ENCODE measurements at regions not wholly inside any gene's neighbourhood (a gene's known extent, or its start where the extent isn't known, plus 50 kb on each side); places are given as distances from the start of the nearest gene placed in this dataset.
"Not testable (repeated sequence)": the region's sequence is repeated elsewhere in the genome, so short reads cannot be mapped to it uniquely, and the experiment has no call there.

DNA sequence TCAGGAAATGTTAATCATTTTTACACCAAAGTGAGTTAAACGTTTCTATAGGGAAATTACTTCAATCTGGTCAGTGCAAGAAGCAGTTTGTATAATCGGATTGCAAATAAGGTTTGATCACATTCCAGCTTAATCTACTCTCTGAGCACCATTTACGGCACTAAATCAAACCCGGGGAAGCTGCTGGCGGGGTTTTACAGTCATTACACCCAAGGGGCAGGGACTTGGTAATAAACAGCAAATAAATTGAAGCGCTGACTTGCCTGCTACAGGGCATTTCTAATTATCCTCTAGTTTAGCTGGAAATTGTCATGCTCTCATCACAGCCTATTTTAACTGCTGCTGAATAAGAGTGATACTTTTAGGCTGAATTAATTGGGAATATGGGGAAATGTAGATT, 152.1 kb upstream of the SOX21 start:
- peaks cover 0 to 6% (median 6%) of the 10 kb centered on the region in 3 donors for H3K4me1 Mint-ChIP-seq
- H3K4me3 Mint-ChIP-seq, result no peak overlapping the region
- peaks cover 8% of the 10 kb centered on the region for H3K27me3 Mint-ChIP-seq
- H3K9me3 Mint-ChIP-seq, result peaks cover 0 to 3% (median 1%) of the 10 kb centered on the region in 3 donors
- no peaks in the 10 kb centered on the region for H3K36me3 Mint-ChIP-seq
- no peak overlapping the region for H3K27ac Mint-ChIP-seq

DNA sequence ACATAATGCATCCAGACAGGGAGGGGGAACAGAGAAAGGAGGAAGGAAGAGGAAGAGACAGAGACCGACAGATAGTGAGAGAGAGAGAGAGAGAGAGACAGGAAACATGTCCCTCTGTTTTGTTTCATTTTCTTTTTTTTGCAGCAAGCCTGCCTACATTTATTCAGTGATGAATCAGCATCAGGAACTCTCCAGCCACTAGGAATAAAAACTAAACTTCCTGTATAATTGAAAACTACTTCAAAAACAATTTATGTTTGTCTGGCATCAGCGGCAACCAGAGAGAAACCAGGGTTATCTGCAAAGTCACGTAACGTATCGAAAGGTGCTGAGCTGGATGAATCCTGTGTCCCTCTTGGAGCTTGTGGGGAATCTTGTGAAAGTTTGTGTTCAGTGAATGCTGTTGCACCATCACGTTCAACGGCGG, 148.6 kb upstream of the SOX21 start:
- Mint-ChIP-seq H3K27ac (no peak overlapping the region), H3K9me3 (peaks cover 0 to 3% (median 0%) of the 10 kb centered on the region in 3 donors), H3K4me3 (peak overlapping the region; percentile 44 to 89 (median 68)), H3K4me1 (peaks cover 0 to 6% (median 6%) of the 10 kb centered on the region in 3 donors), H3K27me3 (peaks cover 8% of the 10 kb centered on the region), H3K36me3 (no peaks in the 10 kb centered on the region)

DNA sequence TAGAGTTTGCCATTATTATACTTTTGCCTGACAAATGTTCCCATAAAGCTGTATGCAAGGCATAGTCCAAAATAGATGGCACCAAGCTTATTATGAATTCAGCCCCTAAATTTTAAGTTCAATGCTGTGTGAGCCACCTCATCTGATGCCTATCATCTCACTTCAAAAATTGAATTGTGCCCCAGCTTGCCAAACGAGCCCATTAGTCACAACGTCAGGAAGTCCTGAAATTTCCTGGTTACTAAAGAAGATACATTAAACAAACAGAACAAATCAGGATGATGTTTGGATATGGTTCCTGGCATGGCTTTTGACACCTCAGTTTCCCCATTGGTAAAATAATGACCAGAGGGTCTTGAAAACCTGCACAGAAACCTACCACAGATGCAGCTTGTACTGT, 147.5 kb upstream of the SOX21 start:
- peaks cover 0 to 6% (median 6%) of the 10 kb centered on the region in 3 donors for H3K4me1 Mint-ChIP-seq
- H3K36me3 Mint-ChIP-seq, result no peaks in the 10 kb centered on the region
- H3K27ac Mint-ChIP-seq, result no peak overlapping the region
- H3K4me3 Mint-ChIP-seq, result peak overlapping the region in 1 of 4 donors; percentile 63
- no peaks in the 10 kb centered on the region for H3K9me3 Mint-ChIP-seq
- H3K27me3 Mint-ChIP-seq, result peaks cover 8% of the 10 kb centered on the region

DNA sequence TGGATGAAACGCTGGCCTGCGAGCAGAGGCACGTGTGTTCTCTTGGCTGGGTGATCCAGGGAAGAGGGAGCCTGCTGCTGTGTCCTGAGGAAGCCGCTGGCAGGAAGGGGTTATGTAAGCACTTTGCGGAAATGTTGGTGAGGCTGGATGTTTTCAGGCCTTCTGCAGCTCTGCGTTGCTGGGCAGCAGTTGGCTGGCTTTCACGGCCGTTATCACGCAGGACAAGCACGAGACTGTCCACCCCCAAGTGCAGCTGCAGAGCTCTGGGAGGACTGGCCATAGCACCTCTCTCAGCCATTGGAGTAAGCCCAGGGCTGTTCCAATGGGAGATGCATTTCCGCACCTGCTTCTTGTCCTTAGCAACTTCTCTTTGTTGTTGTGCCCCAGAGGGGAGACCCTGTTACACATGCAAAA, 146.9 kb upstream of the SOX21 start:
- no peak overlapping the region for H3K27ac Mint-ChIP-seq
- peaks cover 8% of the 10 kb centered on the region for H3K27me3 Mint-ChIP-seq
- H3K9me3 Mint-ChIP-seq, result no peaks in the 10 kb centered on the region
- H3K4me3 Mint-ChIP-seq, result peak overlapping the region in 1 of 4 donors; percentile 63
- H3K36me3 Mint-ChIP-seq, result no peaks in the 10 kb centered on the region
- peaks cover 0 to 6% (median 6%) of the 10 kb centered on the region in 3 donors for H3K4me1 Mint-ChIP-seq

DNA sequence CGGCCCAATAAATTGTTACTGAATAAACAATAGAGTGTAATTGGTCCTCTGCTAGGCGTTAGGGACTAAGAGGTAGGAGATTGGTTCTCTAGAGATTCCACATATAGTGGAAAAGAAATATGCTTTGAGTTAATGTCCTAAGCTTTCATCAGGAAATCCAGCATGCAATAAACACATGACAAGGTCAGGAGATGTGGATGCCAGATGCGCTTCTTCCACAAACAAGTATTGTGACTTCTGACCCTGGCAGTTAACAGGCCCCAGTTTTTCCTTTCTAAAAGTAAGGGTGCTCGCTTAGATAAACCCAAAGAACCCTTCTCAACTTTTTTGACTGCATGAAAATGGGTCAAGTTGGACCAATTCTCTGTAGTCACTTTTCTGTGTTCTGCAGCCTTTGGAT, 146.5 kb upstream of the SOX21 start:
- Mint-ChIP-seq H3K4me1 (peaks cover 0 to 6% (median 6%) of the 10 kb centered on the region in 3 donors), H3K9me3 (no peaks in the 10 kb centered on the region), H3K27me3 (peaks cover 8% of the 10 kb centered on the region), H3K4me3 (no peak overlapping the region), H3K36me3 (no peaks in the 10 kb centered on the region), H3K27ac (no peak overlapping the region)

DNA sequence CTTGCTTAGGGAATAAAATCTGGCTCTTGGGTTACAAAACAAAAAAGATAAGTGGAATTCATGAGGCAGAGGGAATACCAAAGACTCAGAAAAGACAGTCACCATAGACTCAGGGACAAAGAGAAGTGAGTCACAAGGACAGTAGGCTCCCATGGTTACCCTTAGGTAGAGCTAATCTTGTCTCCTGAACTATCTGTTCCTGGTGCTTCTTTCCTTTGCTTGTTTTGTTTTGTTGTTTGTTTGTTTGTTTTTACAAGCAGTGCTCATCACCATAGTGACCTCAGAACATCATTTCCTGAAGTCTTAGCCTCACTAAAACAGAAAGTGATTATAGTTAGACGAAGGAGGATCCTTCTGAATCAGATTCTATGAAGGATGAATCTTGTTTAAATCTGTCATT, 142.3 kb upstream of the SOX21 start:
- Mint-ChIP-seq H3K4me3 (no peak overlapping the region), H3K9me3 (no peaks in the 10 kb centered on the region), H3K4me1 (no peaks in the 10 kb centered on the region), H3K27ac (no peak overlapping the region), H3K36me3 (no peaks in the 10 kb centered on the region), H3K27me3 (peaks cover 2% of the 10 kb centered on the region)

DNA sequence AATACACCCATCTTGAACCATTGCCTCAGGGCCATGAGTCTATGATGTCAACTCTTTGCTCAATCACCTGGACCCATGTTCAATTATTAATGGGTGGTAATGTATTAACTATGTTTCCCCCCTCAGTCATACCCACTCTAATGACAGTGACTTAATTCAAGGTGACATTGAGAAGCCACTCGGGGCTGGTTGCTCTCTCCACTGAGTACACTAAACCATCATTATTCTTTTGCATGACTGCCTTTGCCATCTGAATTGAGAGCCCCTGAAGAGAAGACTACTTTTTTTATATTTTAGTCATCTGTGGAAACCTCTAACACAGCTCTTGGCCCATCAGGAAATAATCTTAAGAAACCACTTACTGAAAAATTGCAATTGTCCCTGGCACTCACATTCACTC, 139.2 kb upstream of the SOX21 start:
- Mint-ChIP-seq H3K4me1 (no peaks in the 10 kb centered on the region), H3K27me3 (peaks cover 2% of the 10 kb centered on the region), H3K36me3 (no peaks in the 10 kb centered on the region), H3K4me3 (no peak overlapping the region), H3K27ac (no peak overlapping the region), H3K9me3 (no peaks in the 10 kb centered on the region)

DNA sequence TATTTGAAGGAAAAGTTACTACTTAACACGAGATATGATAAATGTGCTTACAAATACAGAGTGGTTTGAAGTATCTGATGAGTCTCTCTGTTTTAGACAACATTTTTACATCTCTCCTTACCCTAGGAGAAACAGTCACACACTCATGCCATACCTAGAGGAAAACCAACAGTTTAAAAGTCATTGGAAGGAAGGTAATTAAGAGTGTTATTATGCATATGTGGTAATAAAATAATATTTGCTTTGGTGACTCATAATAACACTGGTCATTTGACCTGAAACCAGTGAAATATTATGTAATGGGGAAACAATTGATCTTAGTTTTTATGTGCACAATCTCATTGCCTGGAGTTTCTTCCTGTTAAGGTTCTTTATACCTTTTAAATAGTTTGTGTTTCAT, 136.9 kb upstream of the SOX21 start:
- no peak overlapping the region for H3K27ac Mint-ChIP-seq
- H3K9me3 Mint-ChIP-seq, result no peaks in the 10 kb centered on the region
- no peaks in the 10 kb centered on the region for H3K36me3 Mint-ChIP-seq
- no peak overlapping the region for H3K4me3 Mint-ChIP-seq
- H3K4me1 Mint-ChIP-seq, result no peaks in the 10 kb centered on the region
- H3K27me3 Mint-ChIP-seq, result peaks cover 2% of the 10 kb centered on the region

DNA sequence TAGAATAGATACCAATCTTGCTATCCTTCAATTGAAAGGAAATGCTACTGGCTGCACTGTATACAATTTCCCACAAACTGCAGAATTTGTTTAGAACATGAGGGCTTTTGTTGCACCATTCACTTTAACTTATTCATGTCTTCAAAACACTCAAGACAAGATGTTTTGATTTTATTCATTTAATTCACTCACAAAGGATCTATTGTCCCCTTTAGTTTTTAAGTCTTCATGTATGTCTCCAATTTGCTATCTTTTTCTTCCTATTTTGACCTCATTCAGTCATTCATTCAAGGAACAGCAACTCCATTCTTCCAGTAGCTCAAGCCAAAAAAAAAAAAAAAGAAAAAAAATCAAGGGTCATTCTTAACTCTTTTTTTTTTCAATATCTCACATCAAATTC, 130.6 kb upstream of the SOX21 start:
- H3K4me1 Mint-ChIP-seq, result no peaks in the 10 kb centered on the region
- no peak overlapping the region for H3K27ac Mint-ChIP-seq
- H3K36me3 Mint-ChIP-seq, result no peaks in the 10 kb centered on the region
- peaks cover 0 to 12% (median 3%) of the 10 kb centered on the region in 3 donors for H3K9me3 Mint-ChIP-seq
- H3K27me3 Mint-ChIP-seq, result no peaks in the 10 kb centered on the region
- H3K4me3 Mint-ChIP-seq, result no peak overlapping the region

DNA sequence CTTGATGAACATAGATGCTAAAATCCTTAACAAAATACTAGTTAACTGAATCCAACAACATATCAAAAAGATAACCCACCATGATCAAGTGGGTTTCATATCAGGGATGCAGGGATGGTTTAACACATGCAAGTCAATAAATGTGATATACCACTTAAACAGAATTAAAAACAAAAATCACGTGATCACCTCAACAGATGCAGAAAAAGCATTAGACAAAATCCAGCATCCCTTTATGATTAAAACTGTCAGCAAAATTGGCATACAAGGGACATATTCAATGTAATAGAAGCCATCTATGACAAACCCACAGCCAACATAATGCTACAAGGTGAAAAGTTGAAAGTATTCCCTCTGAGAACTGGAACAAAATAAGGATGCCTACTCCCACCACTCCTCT, 124.7 kb upstream of the SOX21 start:
- H3K4me3 Mint-ChIP-seq, H3K36me3 Mint-ChIP-seq, H3K27me3 Mint-ChIP-seq, H3K27ac Mint-ChIP-seq, H3K4me1 Mint-ChIP-seq: not testable (repeated sequence)
- peaks cover 0 to 12% (median 4%) of the 10 kb centered on the region in 3 donors for H3K9me3 Mint-ChIP-seq

DNA sequence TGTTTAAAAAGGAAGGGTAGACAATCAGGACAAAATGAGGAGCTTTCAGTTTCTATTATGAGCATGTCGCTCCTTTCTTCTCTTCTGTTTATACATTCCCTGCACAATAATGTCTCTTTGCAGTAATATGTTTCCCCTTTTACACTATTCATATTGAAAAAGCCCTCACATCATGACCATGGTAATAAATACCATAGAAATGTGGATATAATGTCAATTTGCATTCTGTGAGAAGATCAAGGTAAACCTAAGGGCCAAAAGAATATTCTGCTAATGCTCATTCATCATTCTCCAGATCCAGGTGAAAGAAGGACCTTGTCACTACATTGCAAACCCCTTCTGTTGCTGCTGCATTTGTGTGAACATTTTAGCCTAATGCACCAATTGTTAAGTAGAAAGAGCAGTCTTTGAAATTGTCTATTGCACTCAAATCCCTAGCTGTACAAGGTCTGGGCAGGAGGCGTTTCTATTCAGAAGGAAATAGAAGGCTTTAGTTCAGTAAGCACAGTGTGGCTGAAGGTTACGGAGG, 117.6 kb upstream of the SOX21 start:
- Mint-ChIP-seq H3K9me3 (no peaks in the 10 kb centered on the region), H3K4me1 (no peaks in the 10 kb centered on the region), H3K36me3 (no peaks in the 10 kb centered on the region), H3K4me3 (no peak overlapping the region), H3K27me3 (peaks cover 5% of the 10 kb centered on the region), H3K27ac (no peak overlapping the region)

DNA sequence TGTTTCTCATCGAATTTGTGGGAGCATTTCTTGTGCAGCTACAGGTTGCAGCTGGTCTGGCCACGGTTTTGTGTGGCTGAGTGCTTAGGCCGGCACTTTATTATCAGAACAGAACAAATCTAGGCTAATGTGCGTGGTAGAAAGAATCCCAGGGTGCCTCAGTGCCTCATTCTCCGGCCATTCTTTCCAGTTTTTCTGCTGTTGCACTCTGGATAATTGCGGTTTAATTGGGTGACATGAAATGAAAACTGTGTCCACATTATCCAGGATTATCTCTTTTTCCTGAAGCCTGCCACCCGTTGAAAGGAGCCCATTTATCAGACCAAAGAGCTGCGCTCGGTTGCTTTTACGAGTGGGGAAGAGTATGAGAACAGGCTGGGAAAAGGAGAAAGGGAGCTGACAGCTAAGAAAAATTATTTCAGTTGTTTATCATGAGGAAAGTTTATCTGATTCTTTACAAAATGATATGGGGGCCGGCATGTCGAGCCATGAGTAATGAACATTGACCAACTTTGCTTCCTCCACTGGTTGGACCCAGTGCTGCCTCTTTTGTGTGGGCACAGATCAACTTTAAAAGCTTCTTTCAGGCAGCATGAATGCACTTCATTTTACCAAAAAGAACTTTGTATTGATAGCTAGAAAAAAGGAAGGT, 117.0 kb upstream of the SOX21 start:
- Mint-ChIP-seq H3K27me3 (peaks cover 5% of the 10 kb centered on the region), H3K36me3 (no peaks in the 10 kb centered on the region), H3K4me1 (no peaks in the 10 kb centered on the region), H3K4me3 (no peak overlapping the region), H3K9me3 (no peaks in the 10 kb centered on the region), H3K27ac (no peak overlapping the region)

DNA sequence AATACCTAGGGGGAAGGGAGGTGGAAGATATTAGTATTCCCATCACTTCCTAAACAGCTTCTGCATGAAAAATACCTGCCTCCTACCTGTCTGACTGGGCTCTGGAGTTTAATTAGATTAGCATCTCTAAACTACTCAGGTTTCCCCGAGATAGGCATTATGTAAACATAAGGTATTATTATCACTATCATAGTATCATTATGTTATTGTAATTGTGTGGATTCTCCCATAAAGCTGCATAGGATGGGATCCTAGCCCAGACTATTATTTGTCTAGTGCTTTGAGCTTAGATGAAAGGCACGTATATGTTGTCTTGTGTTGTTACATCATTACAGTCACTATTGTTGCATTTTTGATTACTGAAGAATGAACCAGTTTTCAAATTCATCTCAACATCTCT, 115.2 kb upstream of the SOX21 start:
- Mint-ChIP-seq H3K9me3 (no peaks in the 10 kb centered on the region), H3K36me3 (no peaks in the 10 kb centered on the region), H3K27ac (no peak overlapping the region), H3K4me1 (no peaks in the 10 kb centered on the region), H3K27me3 (no peaks in the 10 kb centered on the region), H3K4me3 (no peak overlapping the region)

DNA sequence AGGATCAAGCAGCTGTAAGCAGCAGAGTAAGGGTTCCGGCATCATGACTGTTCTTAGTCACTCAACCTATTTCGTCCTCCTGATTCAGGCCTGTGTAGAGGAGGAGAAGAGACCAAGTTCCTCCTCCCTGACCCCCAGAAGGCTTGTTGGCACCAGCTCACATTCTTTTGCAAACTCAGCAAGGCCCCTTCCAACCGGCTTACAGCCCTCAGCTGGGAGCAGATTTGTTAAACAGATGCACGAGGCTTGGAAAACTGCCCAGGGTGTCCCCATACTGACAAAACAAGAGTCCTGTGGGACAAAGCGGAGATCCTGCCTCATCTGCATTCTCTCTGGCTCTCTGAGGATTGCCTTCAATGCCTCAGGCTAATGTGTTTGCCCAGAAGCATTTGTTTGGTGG, 113.2 kb upstream of the SOX21 start:
- H3K4me1 Mint-ChIP-seq, result no peaks in the 10 kb centered on the region
- peaks cover 2 to 4% (median 2%) of the 10 kb centered on the region in 3 donors for H3K9me3 Mint-ChIP-seq
- peaks cover 1% of the 10 kb centered on the region for H3K36me3 Mint-ChIP-seq
- no peak overlapping the region for H3K4me3 Mint-ChIP-seq
- peaks cover 1% of the 10 kb centered on the region for H3K27me3 Mint-ChIP-seq
- no peak overlapping the region for H3K27ac Mint-ChIP-seq

DNA sequence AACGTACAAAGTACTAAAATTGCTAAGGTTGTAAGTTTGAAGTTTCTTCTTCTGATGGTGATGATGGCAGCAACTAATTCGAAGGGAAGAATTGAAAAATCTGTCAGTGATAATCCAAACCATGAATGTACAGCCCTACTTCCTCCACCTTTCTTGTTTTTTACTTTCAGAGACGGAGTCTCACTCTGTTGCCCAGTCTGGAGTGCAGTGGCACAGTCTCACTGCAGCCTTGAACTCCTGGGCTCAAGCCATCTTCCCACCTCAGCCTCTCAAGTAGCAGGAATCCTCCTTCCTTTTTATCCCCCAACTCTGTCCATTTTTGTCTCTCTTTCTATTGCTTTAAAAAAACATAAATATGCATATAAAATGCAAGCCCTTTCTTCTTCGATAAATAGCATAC, 112.3 kb upstream of the SOX21 start:
- H3K4me3 Mint-ChIP-seq, result no peak overlapping the region

DNA sequence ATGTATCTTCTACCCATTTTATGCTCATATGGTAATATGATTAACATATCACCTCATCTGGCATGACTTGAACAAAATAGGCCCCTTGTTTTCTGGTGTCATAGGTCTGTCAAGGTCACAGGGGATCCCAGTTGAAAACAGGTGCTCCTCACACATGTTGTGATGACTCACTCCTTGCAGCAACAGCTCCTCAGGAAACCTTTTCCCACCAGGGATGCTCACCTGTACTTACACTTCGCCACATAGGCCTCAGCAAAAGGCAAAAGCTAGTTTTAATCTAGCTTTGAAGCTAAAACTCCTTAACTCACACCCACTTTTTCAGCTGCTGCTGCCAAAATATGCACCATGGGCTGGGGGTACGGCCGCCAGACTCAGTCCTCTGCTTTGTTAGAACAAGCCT, 110.0 kb upstream of the SOX21 start:
- H3K9me3 Mint-ChIP-seq, result peaks cover 2 to 4% (median 2%) of the 10 kb centered on the region in 3 donors
- H3K36me3 Mint-ChIP-seq, result peaks cover 1% of the 10 kb centered on the region
- no peaks in the 10 kb centered on the region for H3K4me1 Mint-ChIP-seq
- no peak overlapping the region for H3K4me3 Mint-ChIP-seq
- H3K27ac Mint-ChIP-seq, result no peak overlapping the region
- peaks cover 1% of the 10 kb centered on the region for H3K27me3 Mint-ChIP-seq

More for the DNA sequence above, 112.3 kb upstream of the SOX21 start:
- Mint-ChIP-seq H3K27me3 (peaks cover 1% of the 10 kb centered on the region), H3K4me1 (no peaks in the 10 kb centered on the region), H3K36me3 (peaks cover 1% of the 10 kb centered on the region), H3K27ac (no peak overlapping the region), H3K9me3 (peaks cover 2 to 4% (median 2%) of the 10 kb centered on the region in 3 donors)

All from IgD-negative memory B cell (primary cell).